ENCODE measurements at regions not wholly inside any gene's neighbourhood (a gene's known extent, or its start where the extent isn't known, plus 50 kb on each side); places are given as distances from the start of the nearest gene placed in this dataset.

DNA sequence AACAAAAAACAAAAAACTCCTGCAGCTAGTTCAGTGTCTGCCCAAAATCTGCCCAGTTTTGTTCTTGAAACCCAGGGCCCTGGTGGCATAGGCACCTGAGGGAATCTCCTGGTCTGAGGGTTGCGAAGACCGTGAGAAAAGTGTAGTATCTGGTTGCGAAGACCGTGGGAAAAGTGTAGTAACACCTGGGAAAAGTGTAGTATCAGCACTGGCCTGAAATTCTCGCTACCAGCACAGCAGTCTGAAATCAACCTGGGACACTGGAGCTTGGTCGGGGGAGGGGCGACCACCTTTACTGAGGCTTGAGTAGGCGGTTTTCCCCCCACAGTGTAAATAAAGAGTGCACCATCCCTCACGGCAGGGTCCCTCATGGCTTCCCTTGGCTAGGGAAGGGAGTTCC is 82.5 kb upstream of the SP4 start:
- H3K36me3 ChIP-seq (ENCODE audit: control insufficient read depth in 4 of 4, insufficient read depth in 4 of 4, low read length in 3 of 4) = no peaks in the 10 kb centered on the region
- no peaks in the 10 kb centered on the region for H3K4me1 ChIP-seq (ENCODE audit: control extremely low read depth in 1 of 4, control insufficient read depth in 4 of 4, insufficient read depth in 4 of 4, low read length in 3 of 4)
- no peak for DNase-seq
- no peaks in the 10 kb centered on the region for H3K9me3 ChIP-seq (ENCODE audit: control extremely low read depth in 1 of 5, control insufficient read depth in 4 of 5, insufficient read depth in 2 of 5, low read depth in 1 of 5, low read length in 4 of 5)
- H3K27ac ChIP-seq (ENCODE audit: insufficient read depth in 1 of 2, low read depth in 1 of 2, low read length in 2 of 2, poor library complexity in 1 of 2, severe bottlenecking in 2 of 2) = no peak overlapping the region
- POLR2A ChIA-PET = interaction anchor here (0.6 kb wide), 1 partner anchor 159 kb away, joined by 3 read pairs; no protein-coding TSS in a partner anchor
- no peaks in the 10 kb centered on the region for H3K27me3 ChIP-seq (replicated peaks in 2 of 5; ENCODE audit: control insufficient read depth in 4 of 5, insufficient read depth in 5 of 5, low read length in 4 of 5)
- CTCF ChIA-PET = interaction anchor here (1.3 to 1.6 kb wide), 2 partner anchors 88 to 94 kb away, joined by 3 read pairs; no protein-coding TSS in a partner anchor
- WGBS (ENCODE audit: insufficient coverage) = 99% methylated on average over 9 of the region's 9 CpGs
- no peak overlapping the region for H3K4me3 ChIP-seq (ENCODE audit: control insufficient read depth in 1 of 7, extremely low read depth in 1 of 7, insufficient read depth in 4 of 7, low read depth in 2 of 7, low read length in 6 of 7)

DNA sequence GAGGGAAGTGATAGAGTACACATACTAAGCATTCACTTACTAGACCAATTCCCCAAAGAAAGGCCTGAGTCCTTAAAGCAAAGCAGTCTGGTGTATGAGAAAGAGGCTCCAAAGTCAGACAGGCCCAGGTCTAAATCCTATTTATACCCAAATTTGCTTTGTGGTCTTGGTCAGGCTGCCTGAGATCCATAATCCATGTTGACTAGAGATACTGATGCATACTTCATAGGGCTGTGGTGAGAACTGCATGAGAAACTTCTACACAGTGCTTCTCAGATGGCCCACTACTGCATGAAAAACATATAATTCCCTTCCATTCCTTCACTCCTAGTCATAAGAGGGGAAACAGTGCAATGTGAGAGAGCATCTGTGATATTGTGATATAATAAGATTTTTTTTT is 81.6 kb upstream of the SP4 start:
- H3K4me3 ChIP-seq (ENCODE audit: control insufficient read depth in 1 of 7, extremely low read depth in 1 of 7, insufficient read depth in 4 of 7, low read depth in 2 of 7, low read length in 6 of 7) = no peak overlapping the region
- ChIA-PET POLR2A (no interaction called here), CTCF (interaction anchor here (1.3 kb wide), 1 partner anchor 95 kb away, joined by 3 read pairs; no protein-coding TSS in a partner anchor)
- H3K9me3 ChIP-seq (ENCODE audit: control extremely low read depth in 1 of 5, control insufficient read depth in 4 of 5, insufficient read depth in 2 of 5, low read depth in 1 of 5, low read length in 4 of 5) = no peaks in the 10 kb centered on the region
- H3K27ac ChIP-seq (ENCODE audit: insufficient read depth in 1 of 2, low read depth in 1 of 2, low read length in 2 of 2, poor library complexity in 1 of 2, severe bottlenecking in 2 of 2) = no peak overlapping the region
- no peak for DNase-seq
- no peaks in the 10 kb centered on the region for H3K4me1 ChIP-seq (ENCODE audit: control extremely low read depth in 1 of 4, control insufficient read depth in 4 of 4, insufficient read depth in 4 of 4, low read length in 3 of 4)
- no peaks in the 10 kb centered on the region for H3K36me3 ChIP-seq (ENCODE audit: control insufficient read depth in 4 of 4, insufficient read depth in 4 of 4, low read length in 3 of 4)
- H3K27me3 ChIP-seq (replicated peaks in 2 of 5; ENCODE audit: control insufficient read depth in 4 of 5, insufficient read depth in 5 of 5, low read length in 4 of 5) = no peaks in the 10 kb centered on the region

GRCh38 chr7:21352540-21353387 is 75.1 kb upstream of the SP4 start:
- Histone ChIP-seq H3K27me3 (replicated peaks in 2 of 5; ENCODE audit: control insufficient read depth in 4 of 5, insufficient read depth in 5 of 5, low read length in 4 of 5) (no peaks in the 10 kb centered on the region), H3K36me3 (ENCODE audit: control insufficient read depth in 4 of 4, insufficient read depth in 4 of 4, low read length in 3 of 4) (no peaks in the 10 kb centered on the region), H3K9me3 (ENCODE audit: control extremely low read depth in 1 of 5, control insufficient read depth in 4 of 5, insufficient read depth in 2 of 5, low read depth in 1 of 5, low read length in 4 of 5) (no peaks in the 10 kb centered on the region), H3K27ac (ENCODE audit: insufficient read depth in 1 of 2, low read depth in 1 of 2, low read length in 2 of 2, poor library complexity in 1 of 2, severe bottlenecking in 2 of 2) (peak overlapping the region; percentile 29 to 57), H3K4me1 (ENCODE audit: control extremely low read depth in 1 of 4, control insufficient read depth in 4 of 4, insufficient read depth in 4 of 4, low read length in 3 of 4) (peaks cover 30 to 54% (median 38%) of the 10 kb centered on the region in 4 experiments), H3K4me3 (ENCODE audit: control insufficient read depth in 1 of 7, extremely low read depth in 1 of 7, insufficient read depth in 4 of 7, low read depth in 2 of 7, low read length in 6 of 7) (peak overlapping the region in 6 of 7 experiments; percentile 20 to 66 (median 47))
- DNase-seq = peak; percentile 73 to 94 (median 92)
- CTCF ChIA-PET = interaction anchor here (0.7 to 0.9 kb wide), 4 partner anchors 26 to 74 kb away, joined by 3 to 5 read pairs (median 3); no protein-coding TSS in a partner anchor
- 25% methylated on average over 4 of the region's 4 CpGs for WGBS (ENCODE audit: insufficient coverage)
- POLR2A ChIA-PET = no interaction called here

GRCh38 chr7:21353388-21353780 is 74.5 kb upstream of the SP4 start:
- WGBS (ENCODE audit: insufficient coverage) = 84% methylated on average over 3 of the region's 4 CpGs
- Histone ChIP-seq H3K4me3 (ENCODE audit: control insufficient read depth in 1 of 7, extremely low read depth in 1 of 7, insufficient read depth in 4 of 7, low read depth in 2 of 7, low read length in 6 of 7) (peak overlapping the region in 1 of 7 experiments; percentile 66), H3K4me1 (ENCODE audit: control extremely low read depth in 1 of 4, control insufficient read depth in 4 of 4, insufficient read depth in 4 of 4, low read length in 3 of 4) (peaks cover 30 to 59% (median 39%) of the 10 kb centered on the region in 4 experiments)

DNA sequence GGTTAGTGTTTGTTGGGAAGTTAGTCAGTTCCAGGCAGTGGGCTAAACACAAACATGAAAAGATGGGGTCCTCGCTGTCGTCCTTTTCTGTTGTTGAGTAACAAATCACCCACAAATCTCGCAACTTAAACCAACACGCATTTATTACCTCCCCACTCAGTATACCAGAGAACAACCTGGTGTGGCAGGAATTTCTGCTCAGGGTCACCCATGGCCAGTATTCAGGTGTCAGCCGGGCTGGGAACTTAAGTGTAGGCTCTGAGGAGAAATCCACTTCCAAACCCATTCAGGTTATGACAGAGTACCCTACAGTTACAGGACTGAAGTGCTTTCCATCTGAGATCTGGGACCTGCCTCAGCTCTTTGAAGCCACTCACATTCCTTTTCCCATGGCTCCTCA is 73.6 kb upstream of the SP4 start:
- 96% methylated on average over 5 of the region's 5 CpGs for WGBS (ENCODE audit: insufficient coverage)
- ChIA-PET POLR2A (no interaction called here), CTCF (no interaction called here)
- Histone ChIP-seq H3K9me3 (ENCODE audit: control extremely low read depth in 1 of 5, control insufficient read depth in 4 of 5, insufficient read depth in 2 of 5, low read depth in 1 of 5, low read length in 4 of 5) (no peaks in the 10 kb centered on the region), H3K4me3 (ENCODE audit: control insufficient read depth in 1 of 7, extremely low read depth in 1 of 7, insufficient read depth in 4 of 7, low read depth in 2 of 7, low read length in 6 of 7) (no peak overlapping the region), H3K4me1 (ENCODE audit: control extremely low read depth in 1 of 4, control insufficient read depth in 4 of 4, insufficient read depth in 4 of 4, low read length in 3 of 4) (peaks cover 30 to 66% (median 39%) of the 10 kb centered on the region in 4 experiments), H3K27me3 (replicated peaks in 2 of 5; ENCODE audit: control insufficient read depth in 4 of 5, insufficient read depth in 5 of 5, low read length in 4 of 5) (no peaks in the 10 kb centered on the region), H3K27ac (ENCODE audit: insufficient read depth in 1 of 2, low read depth in 1 of 2, low read length in 2 of 2, poor library complexity in 1 of 2, severe bottlenecking in 2 of 2) (no peak overlapping the region), H3K36me3 (ENCODE audit: control insufficient read depth in 4 of 4, insufficient read depth in 4 of 4, low read length in 3 of 4) (no peaks in the 10 kb centered on the region)
- DNase-seq = no peak

More at GRCh38 chr7:21353388-21353780, 74.5 kb upstream of the SP4 start:
- Histone ChIP-seq H3K27me3 (replicated peaks in 2 of 5; ENCODE audit: control insufficient read depth in 4 of 5, insufficient read depth in 5 of 5, low read length in 4 of 5) (no peaks in the 10 kb centered on the region), H3K36me3 (ENCODE audit: control insufficient read depth in 4 of 4, insufficient read depth in 4 of 4, low read length in 3 of 4) (no peaks in the 10 kb centered on the region), H3K27ac (ENCODE audit: insufficient read depth in 1 of 2, low read depth in 1 of 2, low read length in 2 of 2, poor library complexity in 1 of 2, severe bottlenecking in 2 of 2) (no peak overlapping the region), H3K9me3 (ENCODE audit: control extremely low read depth in 1 of 5, control insufficient read depth in 4 of 5, insufficient read depth in 2 of 5, low read depth in 1 of 5, low read length in 4 of 5) (no peaks in the 10 kb centered on the region)
- ChIA-PET POLR2A (no interaction called here), CTCF (interaction anchor here (0.7 to 0.9 kb wide), 3 partner anchors 46 to 74 kb away, joined by 3 to 5 read pairs (median 3); no protein-coding TSS in a partner anchor)
- DNase-seq = no peak

DNA sequence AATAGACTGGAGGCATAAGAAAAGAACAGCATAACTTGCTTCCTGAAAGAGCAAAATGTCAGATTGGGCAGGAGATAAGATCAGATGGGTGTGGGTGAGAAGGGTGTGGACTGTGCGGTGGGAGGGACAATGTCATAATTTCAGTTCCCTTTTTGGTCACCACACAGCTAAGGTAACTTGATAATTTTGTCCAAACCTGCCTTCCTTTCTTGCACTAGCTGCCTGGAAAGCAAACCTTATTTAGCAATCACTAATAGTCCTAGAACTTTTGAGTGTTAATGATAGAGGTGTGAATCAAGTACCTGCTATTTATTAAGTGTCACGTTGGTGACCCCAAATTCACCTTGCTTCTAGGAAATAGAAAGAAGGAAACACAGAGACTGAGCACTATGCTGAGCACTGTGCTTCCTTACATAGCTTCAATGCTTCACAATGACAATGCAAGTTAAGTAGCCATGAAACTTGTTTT is 72.4 kb upstream of the SP4 start:
- Histone ChIP-seq H3K4me3 (ENCODE audit: control insufficient read depth in 1 of 7, extremely low read depth in 1 of 7, insufficient read depth in 4 of 7, low read depth in 2 of 7, low read length in 6 of 7) (peak overlapping the region in 3 of 7 experiments; percentile 3 to 32 (median 31)), H3K27ac (ENCODE audit: insufficient read depth in 1 of 2, low read depth in 1 of 2, low read length in 2 of 2, poor library complexity in 1 of 2, severe bottlenecking in 2 of 2) (no peak overlapping the region), H3K4me1 (ENCODE audit: control extremely low read depth in 1 of 4, control insufficient read depth in 4 of 4, insufficient read depth in 4 of 4, low read length in 3 of 4) (peaks cover 30 to 66% (median 39%) of the 10 kb centered on the region in 4 experiments), H3K36me3 (ENCODE audit: control insufficient read depth in 4 of 4, insufficient read depth in 4 of 4, low read length in 3 of 4) (no peaks in the 10 kb centered on the region), H3K9me3 (ENCODE audit: control extremely low read depth in 1 of 5, control insufficient read depth in 4 of 5, insufficient read depth in 2 of 5, low read depth in 1 of 5, low read length in 4 of 5) (no peaks in the 10 kb centered on the region), H3K27me3 (replicated peaks in 2 of 5; ENCODE audit: control insufficient read depth in 4 of 5, insufficient read depth in 5 of 5, low read length in 4 of 5) (no peaks in the 10 kb centered on the region)
- POLR2A ChIA-PET = no interaction called here
- CTCF ChIA-PET = interaction anchor here (1.2 kb wide), 1 partner anchor 10 kb away, joined by 3 read pairs; no protein-coding TSS in a partner anchor
- 8% methylated on average over 2 of the region's 2 CpGs for WGBS (ENCODE audit: insufficient coverage)
- peak; percentile 89 to 98 (median 96) for DNase-seq

DNA sequence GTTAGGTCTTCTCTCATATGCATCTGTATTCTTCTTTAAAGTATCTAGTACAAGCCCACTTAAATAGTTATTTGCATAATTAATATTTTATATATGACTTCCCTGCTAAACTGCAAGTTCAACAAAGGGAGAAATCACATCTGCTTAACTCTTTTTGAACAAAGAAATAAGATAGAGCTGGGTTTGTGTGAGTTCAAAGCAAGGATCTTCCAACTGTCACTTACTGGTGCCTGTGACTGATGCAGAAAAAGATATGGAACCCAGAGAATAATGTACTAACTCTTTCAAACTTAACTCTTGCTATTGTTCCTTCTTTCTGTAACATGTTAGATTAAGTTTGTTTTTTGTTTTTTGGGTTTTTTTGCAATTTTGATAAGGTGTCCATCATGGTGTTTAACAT is 71.3 kb upstream of the SP4 start:
- Histone ChIP-seq H3K4me1 (ENCODE audit: control extremely low read depth in 1 of 4, control insufficient read depth in 4 of 4, insufficient read depth in 4 of 4, low read length in 3 of 4) (peaks cover 30 to 66% (median 39%) of the 10 kb centered on the region in 4 experiments), H3K27me3 (replicated peaks in 2 of 5; ENCODE audit: control insufficient read depth in 4 of 5, insufficient read depth in 5 of 5, low read length in 4 of 5) (no peaks in the 10 kb centered on the region), H3K4me3 (ENCODE audit: control insufficient read depth in 1 of 7, extremely low read depth in 1 of 7, insufficient read depth in 4 of 7, low read depth in 2 of 7, low read length in 6 of 7) (no peak overlapping the region), H3K27ac (ENCODE audit: insufficient read depth in 1 of 2, low read depth in 1 of 2, low read length in 2 of 2, poor library complexity in 1 of 2, severe bottlenecking in 2 of 2) (no peak overlapping the region), H3K36me3 (ENCODE audit: control insufficient read depth in 4 of 4, insufficient read depth in 4 of 4, low read length in 3 of 4) (no peaks in the 10 kb centered on the region), H3K9me3 (ENCODE audit: control extremely low read depth in 1 of 5, control insufficient read depth in 4 of 5, insufficient read depth in 2 of 5, low read depth in 1 of 5, low read length in 4 of 5) (no peaks in the 10 kb centered on the region)
- DNase-seq = peak in 1 of 3 donors; percentile 19
- CTCF ChIA-PET = interaction anchor here (1.2 kb wide), 2 partner anchors 9 to 16 kb away, joined by 3 read pairs; no protein-coding TSS in a partner anchor
- POLR2A ChIA-PET = no interaction called here
